Muscle of arm (tissue), 1 donor: ENCODE measurements at regions not wholly inside any gene's neighbourhood (a gene's known extent, or its start where the extent isn't known, plus 50 kb on each side); places are given as distances from the start of the nearest gene placed in this dataset.

Experiments
- DNase-seq: peaks from one replicate; pipeline ENCODE4 v3.0.0-alpha.2; 2013

DNA sequence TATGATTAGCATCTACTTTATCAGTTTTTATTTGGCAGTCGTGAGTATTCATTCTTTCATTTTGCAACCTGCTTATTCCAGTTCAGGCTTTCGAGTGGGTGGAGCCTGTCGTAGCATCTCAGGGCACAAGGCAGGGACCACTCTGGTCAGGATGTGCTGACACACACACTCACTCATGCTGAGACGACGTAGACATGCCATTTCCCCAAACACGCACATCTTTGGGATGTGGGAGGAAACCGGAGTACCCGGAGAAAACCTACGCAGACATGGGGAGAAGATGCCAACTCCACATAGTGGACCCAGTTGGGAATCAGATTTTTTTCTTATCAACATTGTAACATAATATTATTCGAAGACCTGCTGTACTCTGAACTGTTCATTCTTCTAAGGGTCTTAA, 756.5 kb upstream of the RBFOX1 start:
- DNase-seq, result no peak

DNA sequence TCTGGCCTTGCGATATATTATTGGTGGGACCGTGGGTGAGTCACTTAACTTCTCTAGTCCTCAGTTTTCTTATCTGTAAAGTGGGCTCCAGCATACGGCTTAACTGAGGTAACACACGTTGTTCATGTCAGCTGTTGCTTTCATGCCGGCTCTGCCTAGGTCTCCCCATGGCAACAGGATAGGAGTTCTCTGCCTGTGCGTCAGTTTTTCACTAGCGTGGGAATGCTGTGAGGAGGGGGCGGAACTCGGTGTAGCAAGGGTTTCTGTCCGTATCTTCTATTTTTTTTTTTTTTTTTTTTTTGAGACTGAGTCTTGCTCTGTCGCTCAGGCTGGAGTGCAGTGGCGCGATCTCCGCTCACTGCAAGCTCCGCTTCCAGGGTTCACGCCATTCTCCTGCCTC, 758.5 kb upstream of the RBFOX1 start:
- DNase-seq, result no peak

DNA sequence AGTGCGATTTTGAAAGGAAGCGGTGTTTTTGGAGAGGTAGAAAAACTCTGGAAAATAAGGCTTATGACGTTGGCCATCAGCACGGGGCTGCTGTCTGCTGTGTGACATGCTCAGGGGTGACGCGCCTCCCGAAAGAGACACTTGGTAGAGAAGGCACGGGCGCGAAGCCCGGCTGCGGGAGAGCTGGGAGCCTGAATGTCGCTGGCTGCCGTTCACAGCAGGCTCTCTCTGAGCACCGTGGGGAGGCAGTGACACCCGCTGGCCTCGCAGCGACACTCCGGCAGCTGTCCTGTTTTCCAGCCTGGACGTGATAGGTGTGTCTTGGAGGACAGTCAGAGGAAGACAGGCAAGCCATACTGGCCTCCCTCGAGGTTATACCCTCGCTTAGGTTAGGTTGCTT, 759.1 kb upstream of the RBFOX1 start:
- peak; percentile 4 for DNase-seq

- no peak for DNase-seq
Measured at GRCh38 chr16:6571044-6571443, 761.6 kb upstream of the RBFOX1 start.

GRCh38 chr16:6570530-6570929, 762.1 kb upstream of the RBFOX1 start:
- no peak for DNase-seq

- no peak for DNase-seq
Measured at GRCh38 chr16:6562986-6563385, 769.7 kb upstream of the RBFOX1 start.

DNA sequence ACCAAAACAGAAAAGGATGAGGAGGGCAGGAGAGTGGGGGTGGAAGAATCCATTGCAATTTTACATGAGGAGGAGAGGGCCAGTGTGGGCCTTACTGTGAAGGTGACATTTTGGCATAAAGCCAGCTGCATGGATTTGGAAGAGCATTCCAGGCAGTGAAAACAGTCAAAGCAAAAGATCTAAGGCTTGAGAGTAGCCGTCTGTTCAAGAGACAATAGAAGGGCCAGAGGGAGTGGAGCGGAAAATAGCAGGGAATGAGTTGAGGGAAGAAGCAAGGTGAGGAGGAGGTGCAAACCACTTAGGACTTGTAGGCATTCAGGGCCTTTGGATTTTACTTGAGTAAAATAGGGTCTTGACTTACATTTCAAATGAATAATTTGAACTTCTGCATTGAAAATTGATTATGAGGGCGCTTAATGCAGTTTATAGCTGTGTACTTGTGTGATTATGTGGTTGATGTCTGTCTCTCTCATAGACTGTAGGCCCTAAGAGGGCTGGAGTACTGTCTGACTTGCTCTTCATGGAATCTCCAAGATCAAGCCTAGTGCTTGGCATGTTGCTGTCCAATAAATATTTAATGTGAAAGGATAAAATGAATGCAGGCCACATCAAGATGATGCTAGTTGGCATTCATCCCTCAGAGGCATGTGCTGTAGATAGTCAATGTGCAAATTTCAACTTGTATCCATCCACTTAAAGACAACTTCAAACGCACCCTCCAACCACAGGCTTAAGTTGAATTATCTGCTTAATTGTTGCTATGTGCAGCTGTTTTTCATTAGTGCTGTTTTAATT, 772.1 kb upstream of the RBFOX1 start:
- no peak for DNase-seq

DNA sequence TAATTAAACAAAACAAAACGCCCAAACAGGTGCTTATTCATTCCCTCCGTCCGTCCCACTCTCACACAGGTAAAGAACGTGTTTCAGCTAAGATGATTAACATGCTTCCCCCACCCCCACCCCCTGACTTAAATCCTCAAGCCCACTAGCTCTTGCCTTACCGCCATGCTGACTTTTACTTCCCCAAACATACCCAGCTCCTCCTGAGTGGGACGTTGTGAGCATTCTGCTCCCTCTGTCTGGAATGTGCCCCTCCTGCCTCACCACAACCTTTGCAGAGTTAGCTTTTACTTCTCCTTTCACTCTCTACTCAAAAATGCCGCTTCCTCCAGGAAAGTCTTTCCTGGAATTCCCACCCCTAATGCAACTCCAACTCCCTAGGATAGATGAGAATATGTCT, 774.0 kb upstream of the RBFOX1 start:
- DNase-seq, result no peak

- no peak for DNase-seq
Measured at GRCh38 chr16:6558126-6558525, 774.5 kb upstream of the RBFOX1 start.

DNA sequence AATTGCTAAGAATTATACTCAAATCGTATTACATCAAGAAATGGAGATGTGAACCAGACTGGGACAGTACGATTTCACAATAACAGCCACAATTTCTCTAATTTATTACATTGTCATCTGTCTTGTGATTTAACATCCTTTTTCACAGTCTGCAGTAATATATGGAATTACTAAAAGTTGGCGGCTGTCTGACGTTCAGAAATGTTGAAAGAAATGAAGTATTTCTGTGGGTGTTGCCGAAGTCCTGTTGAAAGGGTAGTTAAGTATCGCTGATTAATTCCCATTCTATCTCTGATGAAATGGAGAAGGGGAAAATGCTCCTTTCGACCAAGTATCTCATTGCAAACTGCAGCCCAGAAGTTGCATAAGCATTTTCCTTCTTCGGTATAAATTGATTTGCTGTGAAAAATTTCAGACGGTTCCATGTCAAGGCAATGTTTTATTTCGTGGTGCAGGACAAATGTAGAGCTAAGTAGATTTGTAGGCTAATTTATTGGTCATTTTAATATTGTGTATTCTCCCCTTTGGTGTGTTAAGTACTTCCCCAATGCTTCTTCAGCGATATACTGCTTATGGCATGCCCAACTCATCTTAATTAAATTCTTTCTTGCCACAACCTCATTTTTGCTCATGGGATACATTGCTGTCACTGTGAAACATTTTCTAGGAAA, 775.2 kb upstream of the RBFOX1 start:
- DNase-seq, result no peak

- DNase-seq, result no peak
Measured at GRCh38 chr16:6549415-6549814, 783.2 kb upstream of the RBFOX1 start.

DNA sequence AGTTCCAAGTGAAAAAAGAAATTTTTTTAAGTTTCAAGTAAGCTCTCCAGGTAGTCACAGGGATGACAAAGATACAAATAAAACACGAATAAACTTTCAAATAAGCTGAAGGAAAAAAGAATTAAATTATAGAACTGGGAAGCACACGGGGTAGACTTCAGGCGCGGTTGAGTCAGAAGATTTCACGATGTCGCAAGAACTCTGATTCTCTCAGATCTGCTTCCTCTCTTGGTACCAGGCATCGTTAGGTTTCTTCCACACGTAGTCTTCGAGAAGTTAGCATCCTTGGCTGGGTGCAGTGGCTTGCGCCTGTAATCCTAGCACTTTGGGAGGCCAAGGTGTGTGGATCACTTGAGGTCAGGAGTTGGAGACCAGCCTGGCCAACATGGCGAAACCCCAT, 784.1 kb upstream of the RBFOX1 start:
- no peak for DNase-seq

DNA sequence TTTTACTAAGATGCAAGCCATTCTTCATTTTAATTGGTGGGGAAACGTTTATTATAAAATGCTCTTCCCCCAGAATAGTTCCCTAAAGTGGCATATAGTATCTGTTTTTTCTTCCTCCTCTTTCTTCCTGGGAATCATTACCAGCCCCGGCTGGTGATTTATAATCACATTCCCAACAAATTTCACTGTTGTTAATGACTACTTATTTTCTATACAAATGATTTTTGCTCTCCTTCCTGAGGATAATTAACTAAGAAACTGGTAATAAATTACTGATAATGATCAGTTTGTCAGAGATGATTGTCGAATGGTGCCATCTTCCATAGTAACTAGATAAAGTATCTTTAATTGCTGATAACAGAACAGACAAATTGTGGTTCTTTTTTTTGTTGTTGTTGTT, 785.5 kb upstream of the RBFOX1 start:
- DNase-seq, result no peak

DNA sequence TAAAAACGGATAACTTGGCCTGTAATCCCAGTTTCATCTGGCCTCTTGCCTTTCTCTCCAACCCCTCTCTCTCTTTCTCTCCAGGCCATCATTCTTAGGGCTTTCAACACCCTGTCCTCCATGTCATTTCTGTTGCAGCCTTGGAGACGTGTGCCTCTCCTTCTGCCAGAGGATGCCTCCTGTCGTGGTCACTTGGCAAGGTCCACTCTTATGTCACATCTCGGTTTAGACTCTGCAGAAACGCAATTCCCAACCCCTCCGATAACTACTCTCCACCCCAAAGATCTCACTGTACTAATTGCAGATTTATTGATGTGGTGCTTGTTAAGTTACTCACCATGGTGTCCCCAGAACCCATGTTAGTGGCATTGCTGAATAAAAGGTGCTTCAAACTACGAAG, 787.3 kb upstream of the RBFOX1 start:
- no peak for DNase-seq

DNA sequence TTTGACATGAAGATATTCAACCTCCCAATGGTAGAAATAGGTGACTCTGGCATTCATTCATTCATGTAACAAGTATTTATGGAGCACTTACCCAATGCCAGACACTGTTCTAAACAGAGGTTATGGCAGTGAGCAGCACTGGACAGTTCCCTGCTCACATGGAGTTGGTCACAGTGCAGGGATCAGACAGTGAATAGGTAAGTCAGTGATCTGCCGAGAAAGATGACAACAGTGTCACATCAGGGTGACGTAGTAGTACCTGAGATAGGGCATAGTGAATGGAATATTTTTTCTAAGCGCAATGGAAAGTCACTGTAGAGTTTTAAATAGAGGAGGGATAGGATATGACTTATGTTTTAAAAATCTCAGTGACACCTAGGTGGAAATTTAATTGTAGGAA, 791.4 kb upstream of the RBFOX1 start:
- DNase-seq, result no peak

GRCh38 chr16:6536411-6536810, 796.2 kb upstream of the RBFOX1 start:
- DNase-seq, result no peak

- no peak for DNase-seq
Measured at GRCh38 chr16:6531067-6531466, 801.6 kb upstream of the RBFOX1 start.

DNA sequence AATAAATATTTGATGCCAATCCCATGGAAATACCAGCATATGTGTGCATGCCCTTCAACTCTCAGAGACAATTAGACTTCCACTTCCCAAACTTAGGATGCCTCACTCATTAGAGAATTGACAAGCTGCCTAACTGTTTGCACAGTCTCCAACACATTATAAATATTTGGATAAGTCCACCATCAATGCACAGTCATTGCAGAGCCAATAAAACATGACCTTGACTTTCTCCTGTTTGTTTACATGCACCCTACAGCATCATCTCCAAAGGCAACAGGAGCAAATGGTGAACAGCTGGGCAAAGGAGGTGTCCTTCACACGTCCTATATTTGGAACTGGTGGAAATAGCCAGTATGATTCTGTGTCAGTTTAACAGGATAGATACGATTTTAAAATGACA, 804.4 kb upstream of the RBFOX1 start:
- DNase-seq, result no peak

DNA sequence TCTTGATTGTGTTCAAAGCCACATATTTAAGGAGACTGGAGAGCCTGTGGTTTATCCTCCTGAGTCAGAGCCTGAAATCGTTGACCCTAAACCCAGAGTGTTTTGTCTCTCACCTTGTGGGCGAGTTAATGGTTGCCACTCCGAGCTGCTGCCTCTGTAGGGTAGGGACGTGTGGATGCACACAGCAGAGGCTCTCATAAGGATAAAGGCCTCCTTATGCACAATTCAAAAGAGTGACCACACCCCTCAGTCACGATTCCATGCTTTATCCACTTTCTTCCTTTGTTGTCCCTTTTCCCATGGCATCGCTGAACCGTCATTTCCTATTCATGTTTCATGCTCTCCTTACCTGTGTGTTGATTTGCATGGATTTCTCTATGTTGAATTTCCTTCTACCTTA, 805.0 kb upstream of the RBFOX1 start:
- no peak for DNase-seq

DNA sequence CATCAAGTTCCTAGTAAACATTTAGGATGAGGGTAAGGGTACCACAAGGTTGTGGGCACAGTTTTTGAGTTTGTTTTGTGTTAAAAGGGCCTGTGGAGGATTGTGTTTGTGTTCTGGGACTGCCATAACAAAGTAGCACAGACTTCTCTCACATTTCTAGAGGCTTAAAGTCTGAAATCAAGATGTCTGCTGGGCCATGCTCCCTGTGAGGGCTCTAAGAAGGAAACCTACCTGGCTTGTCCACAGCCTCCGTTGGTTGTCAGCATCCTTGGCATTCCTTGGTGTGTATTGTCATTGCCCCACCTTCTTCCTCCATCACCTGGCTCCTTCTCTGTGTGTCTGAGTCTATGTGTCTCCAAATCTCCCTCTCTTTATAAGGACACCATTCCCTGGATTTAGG, 808.1 kb upstream of the RBFOX1 start:
- no peak for DNase-seq

DNA sequence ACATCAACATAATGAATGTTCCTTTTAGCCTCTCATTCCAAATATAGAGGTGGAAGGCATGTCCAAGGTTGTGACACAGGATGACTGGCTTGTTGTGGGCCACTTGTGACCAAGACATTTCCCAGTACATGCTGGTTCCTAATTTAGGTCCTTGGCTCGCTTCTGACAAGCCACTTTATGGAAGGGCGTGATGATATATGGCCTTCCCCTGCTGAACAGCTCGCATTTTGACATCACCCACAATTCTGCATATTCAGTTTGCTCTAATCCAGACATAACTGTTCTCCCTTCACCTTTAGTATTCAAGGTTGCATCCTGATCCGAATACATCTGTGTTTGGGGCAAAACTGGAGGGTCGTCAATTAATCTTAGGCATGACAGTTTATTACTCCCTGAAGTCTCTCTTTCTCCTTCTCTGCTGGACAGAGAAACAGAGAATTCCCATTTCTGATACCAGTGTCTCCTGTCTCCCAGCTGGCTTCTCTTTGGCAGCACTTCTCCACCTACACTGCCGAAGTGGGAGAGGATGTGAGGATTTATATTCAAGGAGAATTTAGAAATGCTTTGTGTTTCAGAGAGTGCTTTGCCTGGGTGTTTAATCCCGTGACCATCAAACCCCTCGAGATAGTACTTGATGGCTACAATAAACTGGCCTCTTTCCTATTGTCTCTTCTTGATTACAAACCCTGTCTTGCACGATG, 815.5 kb upstream of the RBFOX1 start:
- no peak for DNase-seq

DNA sequence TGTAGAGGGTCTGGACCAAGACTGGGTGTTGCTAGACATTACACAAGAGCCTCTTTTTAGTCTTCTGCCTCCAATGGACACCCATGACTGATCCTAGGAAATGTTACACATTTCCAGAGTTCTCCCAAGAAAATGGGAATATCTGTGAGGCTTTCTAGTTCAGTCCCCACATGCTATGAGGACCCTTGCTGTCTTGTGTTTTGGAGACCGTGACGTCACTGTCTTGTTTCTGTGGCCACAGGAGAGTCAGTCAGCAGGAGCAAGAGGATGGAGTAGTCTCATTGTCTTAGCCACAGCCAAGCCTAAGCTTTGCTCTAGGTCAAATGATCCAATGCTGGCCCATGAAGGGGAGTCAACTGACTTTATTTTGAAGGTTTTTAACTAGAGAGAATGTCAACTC, 820.1 kb upstream of the RBFOX1 start:
- DNase-seq, result no peak

DNA sequence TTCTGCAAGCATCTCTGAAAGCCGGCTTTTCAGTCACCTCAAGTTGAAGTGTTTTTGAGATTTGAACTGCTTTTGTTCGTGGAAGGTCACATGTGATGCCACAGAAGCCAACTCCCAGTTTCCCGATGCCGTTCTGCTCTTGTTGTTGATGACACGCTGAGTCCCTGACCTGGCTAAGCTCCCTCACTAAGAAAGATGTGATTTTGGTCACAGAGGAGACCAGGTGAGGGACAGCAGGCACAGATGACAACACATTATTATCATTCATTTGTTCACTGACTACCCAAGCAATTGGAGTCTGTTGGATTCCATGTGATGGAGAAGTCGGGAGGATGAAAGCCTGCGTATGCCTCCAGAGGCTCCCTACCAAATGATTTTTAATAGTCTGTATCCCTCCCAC, 822.4 kb upstream of the RBFOX1 start:
- DNase-seq, result no peak
